ENCODE measurements at regions not wholly inside any gene's neighbourhood (a gene's known extent, or its start where the extent isn't known, plus 50 kb on each side); places are given as distances from the start of the nearest gene placed in this dataset.

GRCh38 chr15:36364377-36364776, 215.0 kb upstream of the CDIN1 start:
- H3K4me1 ChIP-seq (replicated peaks in 1 of 2): no peaks in the 10 kb centered on the region
- H3K4me3 ChIP-seq: no peak overlapping the region
- intact Hi-C loops (cut with DNase I): no loop called here
- H3K27ac ChIP-seq: no peak overlapping the region
- no peak for TF ChIP-seq CTCF (IDR thresholded peaks at IDR 0.05)
- TF ChIP-seq POLR2A (IDR thresholded peaks at IDR 0.05): no peak
- no peak for DNase-seq
- H3K36me3 ChIP-seq (replicated peaks in 1 of 2): no peaks in the 10 kb centered on the region
- H3K27me3 ChIP-seq: no peaks in the 10 kb centered on the region
- 72 to 85% (median 75%) methylated on average over 3 of the region's 3 CpGs for WGBS, 4 donors
- no peaks in the 10 kb centered on the region for H3K9me3 ChIP-seq (replicated peaks in 1 of 3)

GRCh38 chr15:36365963-36366362, 213.5 kb upstream of the CDIN1 start:
- H3K9me3 ChIP-seq (replicated peaks in 1 of 3): no peaks in the 10 kb centered on the region
- no peak overlapping the region for H3K4me3 ChIP-seq
- H3K4me1 ChIP-seq (replicated peaks in 1 of 2): peaks cover 0 to 4% of the 10 kb centered on the region in 2 donors
- H3K27ac ChIP-seq: no peak overlapping the region
- no peaks in the 10 kb centered on the region for H3K27me3 ChIP-seq
- TF ChIP-seq POLR2A (IDR thresholded peaks at IDR 0.05) (no peak), CTCF (IDR thresholded peaks at IDR 0.05) (no peak)
- no peaks in the 10 kb centered on the region for H3K36me3 ChIP-seq (replicated peaks in 1 of 2)
- WGBS, 4 donors: 38 to 57% (median 54%) methylated on average over 2 of the region's 2 CpGs
- intact Hi-C loops (cut with DNase I): no loop called here
- no peak for DNase-seq

- H3K4me3 ChIP-seq: no peak overlapping the region
- WGBS, 4 donors: 72 to 78% (median 74%) methylated on average over 3 of the region's 3 CpGs
- H3K27ac ChIP-seq: no peak overlapping the region
- TF ChIP-seq CTCF (IDR thresholded peaks at IDR 0.05): no peak
- TF ChIP-seq POLR2A (IDR thresholded peaks at IDR 0.05): no peak
- peaks cover 0 to 5% of the 10 kb centered on the region in 2 donors for H3K4me1 ChIP-seq (replicated peaks in 1 of 2)
- intact Hi-C loops (cut with DNase I): no loop called here
- no peaks in the 10 kb centered on the region for H3K27me3 ChIP-seq
- H3K9me3 ChIP-seq (replicated peaks in 1 of 3): no peaks in the 10 kb centered on the region
- no peaks in the 10 kb centered on the region for H3K36me3 ChIP-seq (replicated peaks in 1 of 2)
- no peak for DNase-seq
Measured at GRCh38 chr15:36370051-36370730, 209.2 kb upstream of the CDIN1 start.

GRCh38 chr15:36370731-36371112, 208.7 kb upstream of the CDIN1 start:
- H3K27ac ChIP-seq: no peak overlapping the region
- no peaks in the 10 kb centered on the region for H3K36me3 ChIP-seq (replicated peaks in 1 of 2)
- H3K9me3 ChIP-seq (replicated peaks in 1 of 3): no peaks in the 10 kb centered on the region
- peaks cover 0 to 5% of the 10 kb centered on the region in 2 donors for H3K4me1 ChIP-seq (replicated peaks in 1 of 2)
- no peak for DNase-seq
- no peak overlapping the region for H3K4me3 ChIP-seq
- intact Hi-C loops (cut with DNase I): no loop called here
- H3K27me3 ChIP-seq: no peaks in the 10 kb centered on the region
- TF ChIP-seq CTCF (IDR thresholded peaks at IDR 0.05) (no peak), POLR2A (IDR thresholded peaks at IDR 0.05) (no peak)

Measured in adrenal gland (tissue), 9 donors.